HG03025 (cell line): ENCODE measurements at regions not wholly inside any gene's neighbourhood (a gene's known extent, or its start where the extent isn't known, plus 50 kb on each side); places are given as distances from the start of the nearest gene placed in this dataset.
"Not testable (repeated sequence)": the region's sequence is repeated elsewhere in the genome, so short reads cannot be mapped to it uniquely, and the experiment has no call there.

Experiments
- ATAC-seq: cut with Tn5 transposase; IDR thresholded peaks from one replicate; pipeline ENCODE4 v1.9.1; 2021; ENCODE audit warnings: mild to moderate bottlenecking, moderate library complexity; ENCODE audit not compliant: unreplicated experiment, low FRiP score

DNA sequence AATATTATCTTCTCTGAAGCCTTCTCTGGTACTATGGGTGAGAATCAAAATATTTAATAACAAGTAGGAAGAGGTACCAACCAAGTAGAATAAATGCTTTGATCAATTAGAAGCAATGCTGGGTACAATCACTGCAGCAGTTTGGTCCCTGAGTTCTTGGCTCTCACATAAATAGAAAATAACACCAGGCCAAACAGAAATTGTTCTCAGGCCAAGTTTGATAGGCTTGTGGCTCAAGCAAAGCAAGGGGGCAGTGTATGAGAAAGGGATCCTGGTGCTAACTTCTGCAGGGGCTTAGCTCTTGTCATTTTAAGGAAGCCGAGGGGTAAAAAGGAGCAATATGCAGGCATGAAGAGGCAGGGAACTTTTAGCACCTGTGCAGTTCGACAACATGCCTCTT is 146.8 kb upstream of the TMEM229A start:
- no peak for ATAC-seq

- no peak for ATAC-seq
These were observed 145.0 kb upstream of the TMEM229A start for GRCh38 chr7:124177891-124178290.

DNA sequence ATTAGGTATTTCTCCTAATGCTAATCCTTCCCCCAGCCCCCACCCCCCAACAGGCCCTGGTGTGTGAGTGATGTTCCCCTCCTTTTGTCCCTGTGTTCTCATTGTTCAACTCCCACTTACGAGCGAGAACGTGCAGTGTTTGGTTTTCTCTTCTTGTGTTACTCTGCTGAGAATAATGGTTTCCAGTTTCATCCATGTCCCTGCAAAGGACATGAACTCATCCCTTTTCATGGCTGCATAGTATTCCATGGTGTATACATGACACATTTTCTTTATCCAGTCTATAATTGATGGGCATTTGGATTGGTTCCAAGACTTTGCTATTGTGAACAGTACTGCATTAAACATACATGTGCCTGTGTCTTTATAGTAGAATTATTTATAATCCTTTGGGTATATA is 138.9 kb upstream of the TMEM229A start:
- not testable (repeated sequence) for ATAC-seq

- no peak for ATAC-seq
These were observed 138.2 kb upstream of the TMEM229A start for GRCh38 chr7:124171068-124171467.

GRCh38 chr7:124168616-124169015 is 135.7 kb upstream of the TMEM229A start:
- ATAC-seq, result no peak

DNA sequence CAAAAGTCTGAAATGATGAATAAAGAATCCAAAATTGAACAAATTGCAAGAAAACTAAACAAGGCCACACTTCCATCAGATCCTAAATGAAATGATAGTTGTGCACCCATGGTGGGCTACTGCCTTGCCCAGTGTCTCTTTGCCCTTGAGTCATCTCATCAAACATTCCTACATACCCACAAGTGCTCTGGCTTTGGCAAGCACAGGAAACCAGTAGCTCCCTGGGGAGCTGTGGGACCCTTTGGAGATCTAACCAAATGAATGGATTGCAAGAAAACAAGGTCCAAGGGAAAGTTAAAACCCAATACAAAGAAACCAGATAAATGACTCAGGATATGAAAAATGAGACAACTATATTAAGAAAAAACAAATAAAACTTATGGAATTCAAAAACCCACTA is 129.8 kb upstream of the TMEM229A start:
- ATAC-seq, result no peak

- no peak for ATAC-seq
These were observed 122.7 kb upstream of the TMEM229A start for GRCh38 chr7:124155432-124156022.

DNA sequence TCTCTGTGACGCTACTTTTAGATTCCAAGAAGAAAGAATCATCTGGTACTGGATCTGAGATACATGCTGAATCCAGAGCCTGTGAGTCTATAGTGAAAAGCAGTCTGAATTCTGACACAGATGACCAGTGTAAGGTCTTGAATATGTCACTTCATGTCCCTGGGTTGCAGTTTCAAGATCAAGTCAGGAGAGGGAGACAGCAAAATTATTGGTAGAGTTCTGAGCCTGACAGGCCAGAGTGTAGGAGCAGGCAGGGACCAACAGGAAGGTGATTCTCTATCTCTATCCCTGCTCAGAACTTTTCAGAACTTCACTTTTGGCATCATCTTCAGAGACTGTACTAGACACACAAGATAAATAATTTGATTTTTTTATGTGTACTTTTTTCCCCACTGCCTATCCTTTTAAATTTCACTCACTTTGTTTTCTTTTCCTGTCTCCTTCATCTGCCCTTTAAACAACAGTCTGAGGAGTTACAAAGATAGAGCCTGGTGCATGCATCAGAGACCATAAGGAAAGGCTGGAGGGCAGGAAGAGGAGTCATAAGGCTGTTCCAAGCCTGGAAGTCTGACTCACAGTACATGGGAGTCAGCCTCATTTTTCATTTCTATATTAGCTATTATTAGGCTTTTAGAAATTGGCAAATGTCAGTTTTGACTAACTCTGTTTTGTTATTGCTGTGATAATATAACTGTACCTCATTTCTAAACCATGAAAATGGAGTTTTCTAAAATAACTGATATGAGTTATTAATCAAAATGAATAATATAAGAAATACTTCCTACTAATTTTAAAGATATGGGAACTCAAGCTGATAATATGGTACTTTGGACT is 120.2 kb upstream of the TMEM229A start:
- no peak for ATAC-seq

- no peak for ATAC-seq
These were observed 104.8 kb upstream of the TMEM229A start for GRCh38 chr7:124137664-124138063.

GRCh38 chr7:124124201-124124600 is 91.3 kb upstream of the TMEM229A start:
- no peak for ATAC-seq

DNA sequence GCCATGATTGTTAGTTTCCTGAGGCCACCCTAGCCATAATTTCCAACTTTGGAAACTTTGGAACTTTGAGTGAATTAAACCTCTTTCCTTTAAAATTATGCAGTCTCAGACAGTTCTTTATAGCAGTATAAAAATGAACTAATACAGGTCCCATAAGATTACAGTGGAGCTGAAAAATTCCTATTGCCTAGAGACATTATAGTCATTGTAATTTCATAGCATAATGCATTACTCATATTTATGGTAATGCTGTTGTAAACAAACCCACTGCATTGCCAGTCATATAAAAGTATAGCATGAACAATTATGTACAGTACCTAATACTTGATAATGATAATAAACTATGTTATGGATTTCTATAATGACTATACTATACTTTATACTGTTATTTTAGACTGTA is 88.0 kb upstream of the TMEM229A start:
- ATAC-seq, result no peak

DNA sequence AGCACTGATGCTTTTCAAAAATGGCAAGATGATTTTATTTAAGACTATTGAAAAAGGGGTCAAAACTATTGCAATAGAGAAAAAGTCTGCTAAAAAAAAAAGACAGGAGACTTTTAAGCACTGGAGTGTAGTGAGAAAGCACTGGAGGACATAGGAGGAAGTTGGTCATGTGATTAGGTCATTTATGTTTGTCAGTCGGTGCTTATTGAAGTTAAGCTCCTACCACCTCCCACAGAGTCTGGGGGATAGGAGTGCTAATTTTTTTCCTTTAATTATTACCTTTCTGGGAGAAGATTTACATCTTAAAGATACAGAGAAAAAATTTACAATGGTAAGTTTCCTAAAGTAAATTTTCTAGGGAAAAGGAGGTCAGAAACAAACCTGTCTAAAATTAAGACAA is 80.2 kb upstream of the TMEM229A start:
- ATAC-seq, result no peak

GRCh38 chr7:124106575-124106974 is 73.7 kb upstream of the TMEM229A start:
- ATAC-seq, result no peak

- ATAC-seq, result no peak
These were observed 68.4 kb upstream of the TMEM229A start for GRCh38 chr7:124101173-124101768.

DNA sequence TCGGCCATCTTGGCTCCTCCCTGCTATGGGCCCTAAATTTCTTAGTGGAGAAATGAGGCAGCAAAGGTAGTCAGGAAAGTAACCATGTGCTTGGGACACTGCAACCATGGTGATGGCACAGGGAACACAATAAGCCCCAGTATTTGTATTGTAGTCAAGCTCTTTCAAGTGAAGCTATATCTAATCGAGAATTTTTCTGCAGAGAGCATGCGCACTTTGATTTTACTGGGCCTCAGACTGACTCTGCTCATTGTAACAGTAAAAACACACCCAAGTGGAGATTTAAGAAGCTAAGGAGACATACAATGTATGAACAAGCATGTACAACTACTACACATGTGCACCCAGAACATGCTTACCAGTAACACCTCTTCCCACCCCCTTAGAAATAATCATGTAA is 67.3 kb upstream of the TMEM229A start:
- no peak for ATAC-seq

GRCh38 chr7:124099585-124099984 is 66.7 kb upstream of the TMEM229A start:
- ATAC-seq, result not testable (repeated sequence)

DNA sequence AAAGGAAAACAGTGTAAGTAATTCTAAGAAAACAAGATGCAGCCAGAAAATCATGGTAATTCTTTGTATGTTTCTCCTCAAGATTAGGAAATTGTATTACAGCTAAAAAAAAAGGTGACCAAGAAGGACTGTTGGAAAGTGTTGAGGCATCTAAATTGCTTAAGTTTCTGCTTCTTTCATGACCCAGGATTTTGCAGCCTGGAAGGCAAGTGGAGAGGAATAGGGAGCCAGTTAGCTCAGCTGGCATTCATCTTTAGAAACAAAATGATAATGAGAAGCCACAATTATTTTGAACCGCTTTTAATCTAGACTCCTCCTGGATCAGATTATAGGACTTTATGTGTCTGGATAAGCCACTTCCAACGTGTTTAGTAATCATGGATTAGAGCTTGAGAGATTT is 56.8 kb upstream of the TMEM229A start:
- no peak for ATAC-seq

DNA sequence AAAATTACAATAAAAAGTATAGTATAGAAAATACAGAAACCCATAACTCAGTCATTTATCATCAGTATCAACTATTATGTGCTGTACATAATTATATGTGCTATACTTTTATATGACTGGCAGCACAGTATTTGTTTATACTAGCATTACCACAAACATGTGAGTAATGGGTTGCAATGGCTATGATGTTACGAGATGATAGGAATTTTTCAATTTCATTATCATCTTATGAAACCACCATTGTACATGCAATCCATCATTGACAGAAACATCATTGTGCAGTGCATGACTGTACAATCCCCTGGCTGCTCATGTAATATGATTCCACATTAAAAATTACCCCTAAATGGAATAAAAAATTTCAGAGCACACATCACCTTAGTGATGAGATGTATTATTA is 55.7 kb upstream of the TMEM229A start:
- no peak for ATAC-seq

- ATAC-seq, result no peak
These were observed 54.0 kb upstream of the TMEM229A start for GRCh38 chr7:124086843-124087242.

GRCh38 chr7:124085179-124085578 is 52.3 kb upstream of the TMEM229A start:
- ATAC-seq, result no peak

DNA sequence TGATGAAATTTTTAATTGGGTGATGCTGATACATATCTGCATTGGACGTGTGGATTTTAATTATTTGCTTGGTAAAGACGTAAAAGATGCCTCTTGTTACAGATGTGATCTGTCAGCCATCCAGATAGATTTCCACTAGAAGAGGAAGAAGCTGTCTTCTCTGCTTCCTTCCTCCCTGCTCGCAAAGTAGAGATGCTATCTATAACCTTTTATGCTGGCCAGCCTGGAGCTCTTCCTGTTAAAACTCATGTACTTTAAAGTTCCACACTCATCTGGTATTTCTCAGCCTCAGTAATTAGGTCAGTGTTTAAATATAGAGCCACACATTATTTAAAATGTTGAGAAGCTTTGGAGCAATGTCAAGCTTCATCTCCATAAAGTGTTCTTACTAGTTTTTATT is 51.2 kb upstream of the TMEM229A start:
- ATAC-seq, result no peak
